Activated gamma-delta T cell (primary cell): ENCODE measurements at regions not wholly inside any gene's neighbourhood (a gene's known extent, or its start where the extent isn't known, plus 50 kb on each side); places are given as distances from the start of the nearest gene placed in this dataset.
"Not testable (repeated sequence)": the region's sequence is repeated elsewhere in the genome, so short reads cannot be mapped to it uniquely, and the experiment has no call there.

Source experiments
- DNase-seq: peaks from one replicate; lab custom pipeline; 2025; lab: John Stamatoyannopoulos, UW

- no peak for DNase-seq
Measured at GRCh38 chr11:127843483-127844396, 743.6 kb downstream of the ETS1 start.

- DNase-seq: no peak
Measured at GRCh38 chr11:127825183-127825582, 762.2 kb downstream of the ETS1 start.

GRCh38 chr11:127818625-127819024 lies 768.7 kb downstream of the ETS1 start:
- DNase-seq: no peak

- no peak for DNase-seq
Measured at GRCh38 chr11:127816962-127817361, 770.4 kb downstream of the ETS1 start.

GRCh38 chr11:127815331-127815730 lies 772.0 kb downstream of the ETS1 start:
- DNase-seq: no peak

GRCh38 chr11:127806501-127806900 lies 780.9 kb downstream of the ETS1 start:
- DNase-seq: no peak

GRCh38 chr11:127805771-127806170 lies 781.6 kb downstream of the ETS1 start:
- DNase-seq: no peak

GRCh38 chr11:127804747-127805400 lies 782.5 kb downstream of the ETS1 start:
- DNase-seq: no peak

- DNase-seq: no peak
Measured at GRCh38 chr11:127803755-127804154, 783.6 kb downstream of the ETS1 start.

GRCh38 chr11:127800989-127801688 lies 786.2 kb downstream of the ETS1 start:
- no peak for DNase-seq

GRCh38 chr11:127795326-127795725 lies 792.0 kb downstream of the ETS1 start:
- DNase-seq: no peak

- no peak for DNase-seq
Measured at GRCh38 chr11:127791844-127792243, 791.3 kb upstream of the KIRREL3 start.

- no peak for DNase-seq
Measured at GRCh38 chr11:127790592-127790991, 790.0 kb upstream of the KIRREL3 start.

- DNase-seq: no peak
Measured at GRCh38 chr11:127789927-127790326, 789.4 kb upstream of the KIRREL3 start.

- DNase-seq: not testable (repeated sequence)
Measured at GRCh38 chr11:127772938-127773337, 772.4 kb upstream of the KIRREL3 start.

GRCh38 chr11:127768931-127769330 lies 768.4 kb upstream of the KIRREL3 start:
- DNase-seq: not testable (repeated sequence)

- DNase-seq: no peak
Measured at GRCh38 chr11:127766734-127767133, 766.2 kb upstream of the KIRREL3 start.

- DNase-seq: no peak
Measured at GRCh38 chr11:127738771-127739286, 738.3 kb upstream of the KIRREL3 start.

- no peak for DNase-seq
Measured at GRCh38 chr11:127737499-127737898, 736.9 kb upstream of the KIRREL3 start.

GRCh38 chr11:127733552-127733951 lies 733.0 kb upstream of the KIRREL3 start:
- no peak for DNase-seq

GRCh38 chr11:127726367-127726766 lies 725.8 kb upstream of the KIRREL3 start:
- no peak for DNase-seq

GRCh38 chr11:127723714-127724113 lies 723.1 kb upstream of the KIRREL3 start:
- no peak for DNase-seq
